Keratinocyte (primary cell): ENCODE measurements at regions not wholly inside any gene's neighbourhood (a gene's known extent, or its start where the extent isn't known, plus 50 kb on each side); places are given as distances from the start of the nearest gene placed in this dataset.

ENCODE experiments used
- CTCF ChIP-seq, 3 experiments: IDR thresholded peaks in 1 of 3; conservative IDR thresholded peaks in 1 of 3; optimal IDR thresholded peaks in 1 of 3; 2 replicates in 2 of 3; 3 replicates in 1 of 3; pipeline versions ENCODE3 to v1.5.1; 2011; ENCODE audit warnings: low read length in 3 of 3, mild to moderate bottlenecking in 3 of 3, moderate library complexity in 2 of 3, control low read depth in 1 of 3, inconsistent platforms in 1 of 3; ENCODE audit not compliant: insufficient read depth in 2 of 3; ENCODE audit errors: extremely low read depth in 1 of 3
- EZH2 ChIP-seq: IDR thresholded peaks from one replicate; pipeline ENCODE4 v1.6.1; 2012; ENCODE audit warnings: inconsistent platforms, mild to moderate bottlenecking, low read length, moderate library complexity

- TF ChIP-seq CTCF (optimal IDR thresholded peaks at IDR 0.05 in 1 of 3, IDR thresholded peaks at IDR 0.05 in 1 of 3, conservative IDR thresholded peaks at IDR 0.05 in 1 of 3; ENCODE audit: extremely low read depth in 1 of 3, insufficient read depth in 2 of 3, low read length in 3 of 3) (no peak), EZH2 (no peak)
These were observed 95.3 kb upstream of the KLHL29 start for GRCh38 chr2:23289671-23290070.
